ENCODE measurements at regions not wholly inside any gene's neighbourhood (a gene's known extent, or its start where the extent isn't known, plus 50 kb on each side); places are given as distances from the start of the nearest gene placed in this dataset.

DNA sequence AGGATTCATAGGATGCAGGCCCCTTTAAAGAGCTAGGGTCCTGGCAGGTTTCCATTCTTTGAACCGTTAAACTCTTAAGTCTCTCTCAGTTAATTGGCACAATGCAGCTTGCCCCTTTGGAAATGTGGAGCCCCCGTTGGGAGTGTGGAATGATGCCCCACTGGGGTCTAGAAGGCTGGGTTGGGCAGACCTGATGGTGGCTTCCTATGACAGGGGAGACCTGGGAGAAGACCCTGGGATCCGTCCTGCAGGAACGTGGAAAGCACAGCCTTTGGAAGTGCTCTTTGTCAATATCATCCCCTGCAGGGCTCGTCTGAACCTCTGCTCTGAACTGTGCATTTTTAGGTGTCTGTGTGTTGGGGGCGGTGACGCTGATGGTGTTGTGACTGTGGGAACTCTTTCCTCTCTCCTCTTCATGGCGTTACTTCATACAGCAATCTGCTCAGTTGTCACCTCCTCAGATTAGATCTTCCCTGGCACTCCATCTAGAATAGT is 190.6 kb downstream of the MYCN start:
- Histone ChIP-seq H2AFZ (no peak overlapping the region), H3K9me3 (ENCODE audit: control insufficient read depth, low read length) (no peaks in the 10 kb centered on the region), H3K4me1 (no peaks in the 10 kb centered on the region), H3K4me2 (ENCODE audit: low read length) (no peak overlapping the region), H3K79me2 (no peaks in the 10 kb centered on the region), H3K4me3 (ENCODE audit: low read depth, low read length) (no peak overlapping the region), H3K27ac (no peak overlapping the region), H3K9ac (no peak overlapping the region), H3K27me3 (ENCODE audit: control insufficient read depth, insufficient read depth, low read length) (no peaks in the 10 kb centered on the region), H3K36me3 (ENCODE audit: control insufficient read depth, insufficient read depth, low read length) (no peaks in the 10 kb centered on the region)
- TF ChIP-seq, protein P1, sequence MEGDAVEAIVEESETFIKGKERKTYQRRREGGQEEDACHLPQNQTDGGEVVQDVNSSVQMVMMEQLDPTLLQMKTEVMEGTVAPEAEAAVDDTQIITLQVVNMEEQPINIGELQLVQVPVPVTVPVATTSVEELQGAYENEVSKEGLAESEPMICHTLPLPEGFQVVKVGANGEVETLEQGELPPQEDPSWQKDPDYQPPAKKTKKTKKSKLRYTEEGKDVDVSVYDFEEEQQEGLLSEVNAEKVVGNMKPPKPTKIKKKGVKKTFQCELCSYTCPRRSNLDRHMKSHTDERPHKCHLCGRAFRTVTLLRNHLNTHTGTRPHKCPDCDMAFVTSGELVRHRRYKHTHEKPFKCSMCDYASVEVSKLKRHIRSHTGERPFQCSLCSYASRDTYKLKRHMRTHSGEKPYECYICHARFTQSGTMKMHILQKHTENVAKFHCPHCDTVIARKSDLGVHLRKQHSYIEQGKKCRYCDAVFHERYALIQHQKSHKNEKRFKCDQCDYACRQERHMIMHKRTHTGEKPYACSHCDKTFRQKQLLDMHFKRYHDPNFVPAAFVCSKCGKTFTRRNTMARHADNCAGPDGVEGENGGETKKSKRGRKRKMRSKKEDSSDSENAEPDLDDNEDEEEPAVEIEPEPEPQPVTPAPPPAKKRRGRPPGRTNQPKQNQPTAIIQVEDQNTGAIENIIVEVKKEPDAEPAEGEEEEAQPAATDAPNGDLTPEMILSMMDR (IDR thresholded peaks at IDR 0.05), result no peak

- Histone ChIP-seq H3K4me1 (no peaks in the 10 kb centered on the region), H2AFZ (no peak overlapping the region), H3K36me3 (ENCODE audit: control insufficient read depth, insufficient read depth, low read length) (no peaks in the 10 kb centered on the region), H3K79me2 (no peaks in the 10 kb centered on the region), H3K4me3 (ENCODE audit: low read depth, low read length) (no peak overlapping the region), H3K4me2 (ENCODE audit: low read length) (no peak overlapping the region), H3K9ac (no peak overlapping the region), H3K9me3 (ENCODE audit: control insufficient read depth, low read length) (no peaks in the 10 kb centered on the region), H3K27ac (no peak overlapping the region), H3K27me3 (ENCODE audit: control insufficient read depth, insufficient read depth, low read length) (no peaks in the 10 kb centered on the region)
- TF ChIP-seq, protein P1 (IDR thresholded peaks at IDR 0.05), result no peak
Measured at GRCh38 chr2:16130541-16130880, 190.2 kb downstream of the MYCN start.

DNA sequence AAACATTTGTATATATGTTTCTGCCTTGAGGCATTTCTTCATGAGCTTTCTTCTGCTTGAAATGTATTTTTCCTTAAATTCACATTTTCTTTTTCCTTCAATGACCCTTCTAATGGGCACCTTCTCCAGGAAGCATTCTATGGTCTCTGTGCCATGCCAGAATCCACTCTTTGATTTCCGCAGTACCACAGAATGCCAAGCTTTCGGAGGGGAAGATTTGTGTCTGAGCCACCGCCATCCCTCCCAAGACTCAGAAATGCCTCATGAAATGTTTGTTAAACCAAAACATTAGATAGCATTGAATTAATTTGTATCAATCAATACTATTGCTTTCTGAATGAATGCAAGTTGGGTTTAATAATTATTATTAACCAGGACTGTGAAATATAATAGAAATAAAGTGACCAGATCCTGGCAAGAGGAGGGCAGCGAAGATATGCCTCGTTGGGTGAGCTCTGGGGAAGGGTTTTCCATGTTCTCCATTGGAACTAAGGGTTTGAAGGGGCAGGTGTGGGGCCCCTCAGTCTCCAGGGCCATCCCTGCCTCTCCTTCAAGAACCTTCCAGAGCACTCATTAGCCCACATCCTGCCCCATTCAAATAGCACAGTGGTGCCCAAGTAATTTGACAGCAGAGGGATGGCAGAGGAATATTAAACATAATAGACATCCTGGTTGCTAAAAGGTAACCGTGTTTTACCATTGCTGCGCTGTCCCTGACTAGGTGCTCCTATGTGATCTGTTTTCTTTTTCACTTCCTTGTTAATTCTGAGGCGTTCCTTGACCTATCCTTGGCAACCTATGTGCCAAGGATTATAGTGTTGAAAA is 189.6 kb downstream of the MYCN start:
- Histone ChIP-seq H3K4me3 (ENCODE audit: low read depth, low read length) (no peak overlapping the region), H3K36me3 (ENCODE audit: control insufficient read depth, insufficient read depth, low read length) (no peaks in the 10 kb centered on the region), H3K27ac (no peak overlapping the region), H3K9ac (no peak overlapping the region), H2AFZ (no peak overlapping the region), H3K4me2 (ENCODE audit: low read length) (no peak overlapping the region), H3K79me2 (no peaks in the 10 kb centered on the region), H3K4me1 (no peaks in the 10 kb centered on the region), H3K27me3 (ENCODE audit: control insufficient read depth, insufficient read depth, low read length) (no peaks in the 10 kb centered on the region), H3K9me3 (ENCODE audit: control insufficient read depth, low read length) (no peaks in the 10 kb centered on the region)
- TF ChIP-seq, protein P1 (IDR thresholded peaks at IDR 0.05), result no peak

DNA sequence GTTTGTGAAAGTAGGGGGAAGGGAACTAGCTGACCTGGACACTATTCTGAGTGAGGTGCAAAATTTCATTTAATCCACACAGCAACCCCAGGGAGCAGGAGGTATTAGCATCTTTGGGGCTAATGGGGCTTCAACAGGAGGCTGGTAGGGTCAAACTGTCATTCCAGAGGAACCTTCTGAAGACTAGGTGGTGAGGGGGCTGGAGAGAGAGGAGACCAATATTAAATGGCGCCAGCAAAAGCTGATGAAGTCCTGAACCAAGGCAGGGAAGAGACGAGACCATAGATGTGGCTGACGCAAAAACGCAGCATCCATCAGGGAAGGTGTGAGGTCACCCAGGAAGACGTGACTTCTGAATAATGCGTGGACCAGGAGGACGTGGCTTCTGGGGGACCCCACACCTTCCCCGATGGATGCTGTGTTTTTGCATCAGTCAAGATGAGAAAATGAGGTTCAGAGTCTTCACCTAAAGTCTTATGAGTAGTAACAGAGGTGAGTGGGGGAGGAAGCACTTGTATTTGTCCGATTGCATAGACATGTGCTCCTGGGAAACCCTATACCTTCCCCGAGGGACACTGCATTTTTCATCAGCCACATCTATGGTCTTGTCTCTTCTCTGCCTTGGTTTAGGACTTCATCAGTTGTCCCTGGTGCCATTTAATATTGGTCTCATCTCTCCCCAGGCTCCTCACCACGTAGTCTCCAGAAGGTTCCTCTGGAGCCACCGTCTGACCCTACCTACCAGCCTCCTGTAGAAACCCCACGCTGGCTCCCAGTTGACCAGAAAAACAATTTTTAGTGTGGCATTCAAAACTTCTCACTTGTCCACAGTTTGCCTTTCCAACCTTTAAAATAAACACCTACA is 188.6 kb downstream of the MYCN start:
- Histone ChIP-seq H3K36me3 (ENCODE audit: control insufficient read depth, insufficient read depth, low read length) (no peaks in the 10 kb centered on the region), H3K4me2 (ENCODE audit: low read length) (no peak overlapping the region), H3K9ac (no peak overlapping the region), H3K9me3 (ENCODE audit: control insufficient read depth, low read length) (no peaks in the 10 kb centered on the region), H3K4me3 (ENCODE audit: low read depth, low read length) (no peak overlapping the region), H3K4me1 (no peaks in the 10 kb centered on the region), H3K27me3 (ENCODE audit: control insufficient read depth, insufficient read depth, low read length) (no peaks in the 10 kb centered on the region), H2AFZ (no peak overlapping the region), H3K79me2 (no peaks in the 10 kb centered on the region), H3K27ac (no peak overlapping the region)
- TF ChIP-seq, protein P1 (IDR thresholded peaks at IDR 0.05), result no peak
